Peyer's patch (tissue), 4 donors: ENCODE measurements at regions not wholly inside any gene's neighbourhood (a gene's known extent, or its start where the extent isn't known, plus 50 kb on each side); places are given as distances from the start of the nearest gene placed in this dataset.

Experiments
- POLR2A ChIP-seq, 2 donors: fragments of 450-650 bp; IDR thresholded peaks; one replicate each; pipeline ENCODE4 v1.5.1; 2017; ENCODE audit warnings: antibody characterized with exemption in 2 of 2, mild to moderate bottlenecking in 2 of 2, moderate library complexity in 2 of 2
- TF ChIP-seq, protein P1 (sequence below), 6 experiments: fragments of 450-650 bp in 4 of 6; fragments of 200-600 bp in 2 of 6; sonication (generic) in 1 of 6; IDR thresholded peaks; one replicate each; pipeline ENCODE4 v1.5.1; 2017 to 2019; ENCODE audit warnings: antibody characterized with exemption in 6 of 6, mild to moderate bottlenecking in 3 of 6, moderate library complexity in 1 of 6

DNA sequence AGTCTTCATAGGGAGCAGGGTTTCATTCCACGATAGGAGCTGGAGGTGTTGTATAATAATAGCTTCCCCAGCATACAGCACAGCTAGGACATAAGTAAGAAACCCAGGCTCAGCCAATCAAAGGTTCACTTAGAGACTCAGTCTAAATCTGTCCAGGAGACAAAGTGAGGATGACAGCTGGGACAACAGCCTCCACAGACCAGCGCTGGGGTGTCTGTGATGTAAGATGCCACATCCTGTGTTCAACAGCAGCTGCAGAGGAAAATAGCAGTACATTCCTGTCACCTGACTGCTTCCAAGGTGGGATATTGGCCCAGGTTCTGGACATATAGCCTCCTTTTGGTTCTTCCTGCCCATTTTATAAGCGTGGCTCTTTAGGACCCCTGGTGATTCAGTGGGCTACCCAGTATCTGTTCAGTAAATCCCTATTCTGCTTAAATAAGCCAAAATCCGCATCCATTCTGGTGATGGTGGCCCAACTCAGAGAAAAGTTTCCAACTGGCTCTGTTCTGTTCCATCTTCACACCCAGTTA is 176.8 kb upstream of the SYT6 start:
- no peak for TF ChIP-seq POLR2A (IDR thresholded peaks at IDR 0.05)
- TF ChIP-seq, protein P1, sequence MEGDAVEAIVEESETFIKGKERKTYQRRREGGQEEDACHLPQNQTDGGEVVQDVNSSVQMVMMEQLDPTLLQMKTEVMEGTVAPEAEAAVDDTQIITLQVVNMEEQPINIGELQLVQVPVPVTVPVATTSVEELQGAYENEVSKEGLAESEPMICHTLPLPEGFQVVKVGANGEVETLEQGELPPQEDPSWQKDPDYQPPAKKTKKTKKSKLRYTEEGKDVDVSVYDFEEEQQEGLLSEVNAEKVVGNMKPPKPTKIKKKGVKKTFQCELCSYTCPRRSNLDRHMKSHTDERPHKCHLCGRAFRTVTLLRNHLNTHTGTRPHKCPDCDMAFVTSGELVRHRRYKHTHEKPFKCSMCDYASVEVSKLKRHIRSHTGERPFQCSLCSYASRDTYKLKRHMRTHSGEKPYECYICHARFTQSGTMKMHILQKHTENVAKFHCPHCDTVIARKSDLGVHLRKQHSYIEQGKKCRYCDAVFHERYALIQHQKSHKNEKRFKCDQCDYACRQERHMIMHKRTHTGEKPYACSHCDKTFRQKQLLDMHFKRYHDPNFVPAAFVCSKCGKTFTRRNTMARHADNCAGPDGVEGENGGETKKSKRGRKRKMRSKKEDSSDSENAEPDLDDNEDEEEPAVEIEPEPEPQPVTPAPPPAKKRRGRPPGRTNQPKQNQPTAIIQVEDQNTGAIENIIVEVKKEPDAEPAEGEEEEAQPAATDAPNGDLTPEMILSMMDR (IDR thresholded peaks at IDR 0.05): no peak
